HG02938 (cell line): ENCODE measurements at regions not wholly inside any gene's neighbourhood (a gene's known extent, or its start where the extent isn't known, plus 50 kb on each side); places are given as distances from the start of the nearest gene placed in this dataset.
"Not testable (repeated sequence)": the region's sequence is repeated elsewhere in the genome, so short reads cannot be mapped to it uniquely, and the experiment has no call there.

Source experiments
- ATAC-seq: cut with Tn5 transposase; IDR thresholded peaks from one replicate; pipeline ENCODE4 v1.9.1; 2021; ENCODE audit warnings: mild to moderate bottlenecking, moderate library complexity; ENCODE audit not compliant: unreplicated experiment

DNA sequence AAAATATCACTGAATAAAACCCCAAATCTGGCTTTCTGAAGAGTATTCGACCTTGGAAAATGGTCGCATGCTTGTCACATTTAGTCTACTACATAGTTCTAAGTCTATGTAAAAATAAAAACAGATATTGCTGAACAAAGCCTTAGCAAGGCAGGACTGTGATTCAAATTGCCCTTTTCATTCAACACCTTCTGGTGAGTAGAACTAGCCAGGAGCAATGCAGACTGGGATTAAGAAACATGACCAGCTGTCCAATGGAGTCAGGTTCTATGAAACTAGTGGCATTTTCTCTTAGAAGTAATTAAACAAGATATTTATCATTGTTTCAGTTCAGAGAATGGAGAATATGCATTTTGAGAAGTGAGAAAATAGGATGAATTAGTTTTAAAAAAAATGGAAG lies 1260.5 kb upstream of the ACVR2A start:
- no peak for ATAC-seq

DNA sequence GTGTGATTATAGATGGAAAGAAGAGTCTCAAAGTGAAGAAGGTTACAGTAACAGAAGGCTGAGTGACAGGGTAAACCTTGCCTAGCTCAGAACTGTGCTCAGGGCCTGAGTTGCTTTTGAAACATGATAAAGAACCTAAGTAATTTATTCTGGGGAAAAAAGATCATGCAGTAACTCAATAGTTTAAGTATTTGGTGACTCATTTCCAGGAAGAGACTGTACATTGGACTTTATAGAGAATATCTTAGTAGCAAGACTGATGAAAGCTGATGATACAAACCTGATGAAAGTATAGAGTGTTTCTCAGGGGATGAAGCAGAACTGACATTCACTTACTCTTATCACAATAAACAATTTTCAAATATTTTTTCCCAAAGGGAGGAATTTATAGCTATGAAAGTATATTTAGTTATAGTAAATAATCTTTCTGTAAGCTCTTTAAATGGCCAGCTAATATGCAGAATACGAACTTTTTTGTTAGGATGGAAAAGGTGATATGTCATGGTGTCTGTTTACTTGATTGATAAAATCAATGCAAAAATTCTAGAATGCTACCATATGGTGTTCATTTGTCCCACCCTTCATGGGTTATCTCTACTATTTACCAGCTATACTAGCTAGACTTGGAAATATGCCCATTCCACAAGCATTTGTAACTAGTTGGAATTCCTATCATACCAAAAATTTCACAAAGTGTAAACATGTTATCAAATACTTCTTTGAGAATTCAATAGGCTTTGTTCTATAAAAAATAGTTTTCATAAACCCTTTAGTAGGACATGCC lies 1265.5 kb upstream of the ACVR2A start:
- ATAC-seq = no peak

DNA sequence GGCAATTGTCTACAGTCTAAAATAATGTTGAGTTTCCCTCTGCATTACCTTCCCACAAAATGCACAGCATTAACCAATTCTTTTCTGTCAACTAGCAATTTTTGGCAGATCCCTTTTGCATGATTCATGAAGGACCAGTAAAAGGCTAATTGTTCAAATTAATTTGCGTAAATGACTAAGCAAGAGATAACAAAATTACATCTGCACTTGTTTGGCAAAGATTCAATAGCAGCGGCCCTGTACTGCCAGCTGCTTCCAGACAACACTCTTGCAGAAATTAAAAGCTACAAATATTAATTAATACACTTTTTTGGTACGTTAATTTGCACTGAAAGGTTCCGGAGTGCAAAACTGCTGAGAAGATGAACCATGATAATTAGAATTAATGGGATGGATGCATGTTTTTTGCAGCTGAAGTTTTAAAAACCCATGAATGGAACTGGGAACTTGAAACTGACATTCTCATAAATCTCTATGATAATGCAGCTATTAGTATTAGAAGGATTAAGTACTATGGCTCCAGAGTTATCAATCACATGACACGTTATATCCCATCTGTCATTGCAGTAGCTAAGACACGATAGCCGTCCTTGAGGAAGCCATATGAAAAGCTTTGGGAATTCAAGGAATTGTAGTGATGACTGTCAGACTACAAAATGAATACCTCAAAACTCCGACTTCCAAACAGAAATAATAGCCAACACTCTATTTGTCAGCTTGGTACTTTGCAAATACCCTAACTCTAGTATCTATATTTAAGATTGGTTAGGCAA lies 1268.3 kb upstream of the ACVR2A start:
- no peak for ATAC-seq

DNA sequence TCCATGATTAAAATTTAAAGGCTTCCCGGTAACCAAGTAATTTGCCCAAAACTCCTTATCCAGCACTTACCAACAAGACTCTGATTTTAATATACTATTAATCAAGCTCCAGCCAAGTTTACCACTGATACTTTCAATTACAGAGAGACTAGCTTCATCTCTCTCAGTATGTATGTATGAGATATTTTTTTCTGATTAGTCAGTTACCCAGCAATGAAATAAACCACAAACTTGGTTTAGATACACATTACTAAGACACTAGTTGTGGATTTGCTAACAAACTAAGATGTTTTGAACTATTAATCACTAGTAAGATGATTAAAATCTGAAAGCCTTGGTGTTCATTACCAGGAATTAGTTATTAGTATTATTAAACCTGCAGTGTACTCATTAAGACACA lies 1272.2 kb upstream of the ACVR2A start:
- no peak for ATAC-seq

DNA sequence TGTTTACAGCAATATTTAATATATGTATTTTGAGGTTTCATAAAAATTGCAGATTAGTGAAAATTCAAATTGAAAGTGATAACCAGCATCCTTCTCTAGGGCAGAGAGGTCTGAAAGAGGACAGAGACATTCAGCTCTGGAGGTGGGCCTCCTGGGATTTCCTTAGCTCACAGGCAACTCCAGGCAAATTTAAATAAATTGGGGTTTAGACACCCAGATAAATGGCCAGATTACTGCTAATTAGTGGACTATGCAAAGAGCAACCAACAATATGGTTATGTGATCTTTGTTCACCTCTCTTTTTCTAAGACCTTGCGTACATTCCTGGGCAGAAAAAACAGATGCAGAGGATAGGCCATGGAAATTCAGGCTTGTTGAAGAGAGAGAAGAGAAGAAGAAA lies 1282.8 kb upstream of the ACVR2A start:
- ATAC-seq = no peak

DNA sequence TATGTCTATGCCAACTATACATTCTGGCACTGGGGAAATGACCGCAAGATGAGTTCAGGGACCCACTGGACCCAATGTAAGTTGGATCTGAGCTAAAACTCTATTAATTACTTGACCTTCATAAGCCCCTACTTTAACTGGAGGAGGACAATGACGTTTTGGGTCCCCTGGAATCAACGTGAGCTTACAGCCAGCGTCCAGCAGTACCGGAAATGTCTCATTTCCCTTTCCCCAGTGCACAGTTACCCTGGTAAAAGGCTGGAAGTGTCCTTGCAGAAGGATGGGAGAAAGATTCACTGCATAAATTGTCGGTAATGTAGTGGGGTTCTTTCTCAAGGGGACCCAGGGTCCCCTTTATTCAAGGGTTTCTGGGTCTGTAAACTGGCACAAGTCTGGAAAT lies 1297.6 kb upstream of the ACVR2A start:
- no peak for ATAC-seq

DNA sequence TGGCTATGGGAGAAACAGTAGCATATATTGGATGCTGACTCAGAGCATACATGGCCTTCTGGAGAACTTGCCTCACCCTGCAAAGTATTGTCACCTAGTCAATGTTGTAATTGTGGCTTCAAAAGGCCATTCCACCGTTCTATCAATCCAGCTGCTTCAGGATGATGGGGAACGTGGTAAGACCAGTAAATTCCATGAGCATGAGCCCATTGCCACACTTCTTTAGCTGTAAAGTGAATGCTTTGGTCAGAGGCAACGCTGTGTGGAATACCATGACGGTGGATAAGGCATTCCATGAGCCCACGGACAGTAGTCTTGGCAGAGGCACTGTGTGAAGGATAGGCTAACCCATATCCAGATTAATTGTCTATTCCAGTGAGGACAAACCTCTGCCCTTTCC lies 1300.1 kb upstream of the ACVR2A start:
- ATAC-seq = no peak

DNA sequence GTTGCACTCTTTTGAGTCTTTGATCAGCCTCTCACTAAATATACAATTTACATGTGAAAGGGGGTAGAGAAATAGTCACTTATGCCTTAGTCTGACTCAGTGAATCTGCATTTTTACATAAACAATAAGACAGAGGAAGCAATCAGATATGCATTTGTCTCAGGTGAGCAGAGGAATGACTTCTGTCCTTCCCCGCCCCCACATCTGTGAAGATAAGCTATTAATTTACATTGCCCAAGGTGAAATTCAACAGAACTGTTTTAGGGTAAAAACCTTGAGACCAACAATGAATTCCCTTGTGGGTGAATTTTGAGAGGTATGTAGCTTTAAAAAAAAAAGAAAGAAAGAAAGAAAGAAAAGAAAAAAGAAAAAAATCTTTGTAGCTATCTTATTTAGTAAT lies 1302.9 kb upstream of the ACVR2A start:
- ATAC-seq = no peak

DNA sequence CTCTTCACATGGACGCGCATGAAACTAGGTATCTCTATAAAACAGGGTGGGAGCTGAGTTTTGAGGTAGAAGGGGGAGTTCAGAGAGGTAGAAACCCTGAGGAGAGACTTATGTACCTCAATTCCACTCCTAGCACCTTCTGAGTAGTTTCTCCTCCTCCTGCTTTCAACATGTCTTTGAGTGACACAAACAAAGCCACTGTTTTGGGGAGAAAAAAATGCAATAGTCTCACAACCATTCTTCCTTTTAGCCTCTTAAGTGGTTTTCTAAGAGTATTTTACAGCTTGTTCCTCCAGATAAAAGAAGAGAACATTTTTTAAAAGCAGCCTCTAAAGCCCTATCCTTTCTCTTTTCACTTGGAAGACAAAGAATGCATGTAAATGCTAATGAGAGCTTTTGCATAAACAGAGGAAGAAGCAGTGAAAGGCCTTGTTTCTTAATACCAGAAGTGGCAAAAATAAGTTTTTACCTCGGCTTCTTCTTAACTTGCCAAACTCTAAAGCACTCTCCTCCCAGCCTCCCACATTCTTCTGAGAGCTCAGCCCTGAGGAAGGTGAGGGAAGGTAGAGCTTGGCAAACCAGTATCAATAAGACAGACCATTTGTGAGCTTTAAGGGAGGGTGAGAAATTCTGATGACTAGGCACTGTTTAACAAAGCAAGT lies 1304.4 kb upstream of the ACVR2A start:
- no peak for ATAC-seq

DNA sequence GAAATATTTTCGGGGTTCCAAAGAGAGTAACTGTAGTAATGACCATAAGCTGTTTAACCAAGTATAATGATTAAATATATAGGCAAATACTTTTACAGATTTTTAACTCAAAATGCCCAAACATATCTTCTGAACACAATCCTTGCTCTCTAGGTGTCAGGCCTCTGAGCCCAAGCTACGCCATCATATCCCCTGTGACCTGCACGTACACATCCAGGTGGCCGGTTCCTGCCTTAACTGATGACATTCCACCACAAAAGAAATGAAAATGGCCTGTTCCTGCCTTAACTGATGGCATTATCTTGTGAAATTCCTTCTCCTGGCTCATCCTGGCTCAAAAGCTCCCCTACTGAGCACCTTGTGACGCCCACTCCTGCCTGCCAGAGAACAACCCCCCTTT lies 1305.1 kb upstream of the ACVR2A start:
- ATAC-seq = not testable (repeated sequence)

DNA sequence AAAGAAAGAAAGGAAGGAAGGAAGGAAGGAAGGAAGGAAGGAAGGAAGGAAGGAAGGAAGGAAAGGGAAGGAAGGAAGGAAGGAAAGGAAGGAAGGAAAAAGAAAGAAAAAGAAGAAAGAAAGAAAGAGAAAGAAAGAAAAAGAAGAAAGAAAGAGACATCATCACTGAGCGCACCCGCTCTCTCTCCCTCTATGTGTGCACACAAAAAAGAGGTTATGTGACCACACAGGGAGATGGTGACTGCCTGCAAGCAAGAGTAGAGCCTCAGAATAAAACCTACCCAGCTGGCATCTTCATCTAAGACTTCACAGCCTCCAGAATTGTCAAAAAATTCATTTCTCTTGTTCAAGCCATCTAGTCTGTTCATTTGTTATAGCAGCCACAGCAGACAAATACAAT lies 1307.4 kb upstream of the ACVR2A start:
- no peak for ATAC-seq

DNA sequence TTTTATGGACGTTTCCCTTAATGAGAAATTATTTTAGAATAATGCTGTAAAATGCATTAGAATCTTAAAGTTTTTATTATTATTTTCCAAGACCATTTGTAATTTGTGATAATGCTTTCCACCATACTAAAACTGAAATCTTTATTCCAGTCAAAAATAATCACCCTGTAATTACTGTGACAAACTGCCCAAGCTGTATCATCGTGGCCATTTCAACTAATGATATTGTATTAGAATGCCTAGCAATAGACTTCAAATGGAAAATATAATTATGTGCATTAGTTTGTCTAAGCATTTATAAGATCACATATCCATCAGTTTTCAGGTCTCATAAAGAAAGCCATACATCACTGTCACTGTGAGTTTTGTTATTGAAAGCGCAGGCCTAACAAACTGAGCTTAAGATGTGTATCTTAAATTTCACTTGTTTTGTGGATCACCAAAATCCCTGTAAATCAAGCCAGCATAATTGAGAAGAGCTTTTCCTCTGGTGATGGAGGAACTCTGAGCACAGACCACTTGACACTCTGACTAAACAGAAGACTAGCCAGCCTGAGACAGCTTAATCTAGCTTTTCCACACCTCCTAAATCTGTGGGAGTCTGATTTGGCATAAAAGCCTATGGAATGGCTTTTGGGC lies 1312.2 kb upstream of the ACVR2A start:
- no peak for ATAC-seq

DNA sequence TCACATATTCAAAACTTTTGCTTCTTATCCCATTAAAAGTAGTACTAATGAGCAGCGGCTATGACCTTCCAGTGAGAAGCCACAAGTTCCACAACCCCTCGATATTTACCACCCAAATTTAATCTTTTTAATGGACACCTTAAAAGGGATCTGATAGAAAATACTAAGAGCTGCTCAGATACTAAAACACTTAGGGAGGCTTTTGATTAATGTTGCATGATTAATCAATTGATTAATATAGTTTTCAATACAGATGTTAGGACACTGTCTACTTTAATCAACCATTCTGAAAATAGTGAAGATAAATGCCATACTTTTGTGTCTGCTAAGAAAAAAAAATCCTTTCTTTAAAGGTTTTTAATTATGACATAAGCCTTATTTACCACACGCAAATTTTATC lies 1312.8 kb upstream of the ACVR2A start:
- ATAC-seq = no peak

DNA sequence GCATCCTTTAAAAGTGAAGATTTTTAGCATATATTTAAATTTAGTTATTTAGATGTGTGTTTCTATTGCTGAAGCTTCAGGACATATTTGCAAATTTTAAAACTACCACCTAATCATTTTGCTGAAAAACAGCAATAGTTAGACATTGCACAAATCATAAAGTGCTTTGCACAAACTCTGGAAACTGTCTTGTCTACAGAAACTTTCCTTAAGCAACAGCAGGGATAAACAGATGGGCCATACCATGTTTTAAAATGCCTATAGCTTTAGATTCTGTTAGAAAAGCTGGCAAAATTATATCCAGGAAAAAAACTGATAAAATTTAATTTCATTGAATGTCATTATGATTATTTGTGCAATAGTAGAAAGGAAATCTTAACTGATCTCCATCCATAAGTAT lies 1313.9 kb upstream of the ACVR2A start:
- no peak for ATAC-seq

DNA sequence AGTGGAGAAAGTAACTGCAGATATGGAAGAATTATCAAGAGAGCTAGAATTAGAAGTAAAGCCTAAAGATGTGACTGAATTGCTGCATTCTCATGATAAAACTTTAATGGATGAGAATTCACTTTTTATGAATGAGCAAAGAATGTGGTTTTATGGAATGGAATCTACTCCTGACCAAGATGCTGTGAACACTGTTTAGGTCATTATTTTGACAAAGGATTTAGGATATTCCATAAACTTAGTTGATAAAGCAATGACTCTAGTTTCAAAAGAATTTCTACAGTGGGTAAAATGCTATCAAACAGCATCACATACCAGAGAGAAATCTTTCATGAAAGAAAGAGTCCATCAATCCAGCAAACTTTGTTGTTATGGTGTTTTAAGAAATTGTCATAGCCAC lies 1317.7 kb upstream of the ACVR2A start:
- ATAC-seq = no peak

DNA sequence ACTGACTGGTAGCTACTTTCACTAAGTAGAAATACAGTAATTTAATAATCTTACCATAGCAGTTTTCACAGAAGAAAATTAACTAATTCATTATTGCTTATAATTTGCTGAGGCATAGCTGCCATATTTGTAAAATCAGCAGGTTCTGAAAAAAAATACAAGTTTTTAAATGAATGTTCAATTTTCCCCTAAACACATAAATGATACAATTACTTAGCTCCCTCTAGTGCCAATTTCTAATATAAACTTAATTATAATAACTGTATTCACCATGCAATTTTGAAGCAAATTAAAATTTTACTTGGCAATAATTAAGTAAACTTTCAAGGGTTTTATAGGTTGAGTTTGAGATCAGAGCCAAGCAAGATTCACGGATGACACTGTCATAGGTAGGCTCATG lies 1321.6 kb upstream of the ACVR2A start:
- ATAC-seq = no peak

DNA sequence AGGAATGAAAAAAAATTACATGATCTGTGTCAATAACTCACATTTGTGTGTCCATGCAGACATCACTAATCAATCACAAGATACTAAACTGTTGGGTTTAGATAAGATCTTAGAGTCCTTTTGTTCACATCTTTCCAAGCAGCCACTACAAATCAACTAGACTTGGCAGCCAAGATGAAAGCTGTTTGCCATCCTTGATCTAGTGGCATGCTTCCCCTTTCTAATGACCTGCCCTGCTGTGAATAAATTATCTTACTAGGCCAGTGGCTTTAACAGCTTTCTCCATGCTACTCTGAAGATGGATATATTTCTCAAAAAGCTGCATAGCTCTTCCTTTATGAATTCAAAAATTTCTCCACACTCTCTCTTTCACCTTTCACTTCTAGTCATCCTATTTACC lies 1338.0 kb upstream of the ACVR2A start:
- ATAC-seq = no peak

DNA sequence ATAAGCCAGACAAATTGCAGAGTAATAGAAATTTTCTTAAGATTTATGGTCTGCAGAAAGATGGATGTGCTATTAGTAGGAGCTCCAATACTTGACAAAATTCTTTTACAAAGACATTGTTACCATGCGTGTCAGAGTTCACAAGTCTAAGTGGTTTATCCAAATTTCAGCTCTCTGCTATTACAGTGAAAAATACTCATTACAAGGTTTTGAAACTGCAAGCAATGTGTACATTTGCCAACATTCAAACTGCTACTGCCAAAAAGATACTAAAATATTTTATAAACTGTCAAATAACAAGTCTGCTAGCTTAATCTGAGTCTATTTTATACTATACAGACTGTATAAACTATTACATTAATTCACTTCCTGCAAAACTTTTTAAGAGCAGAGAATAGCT lies 1341.5 kb upstream of the ACVR2A start:
- ATAC-seq = no peak

DNA sequence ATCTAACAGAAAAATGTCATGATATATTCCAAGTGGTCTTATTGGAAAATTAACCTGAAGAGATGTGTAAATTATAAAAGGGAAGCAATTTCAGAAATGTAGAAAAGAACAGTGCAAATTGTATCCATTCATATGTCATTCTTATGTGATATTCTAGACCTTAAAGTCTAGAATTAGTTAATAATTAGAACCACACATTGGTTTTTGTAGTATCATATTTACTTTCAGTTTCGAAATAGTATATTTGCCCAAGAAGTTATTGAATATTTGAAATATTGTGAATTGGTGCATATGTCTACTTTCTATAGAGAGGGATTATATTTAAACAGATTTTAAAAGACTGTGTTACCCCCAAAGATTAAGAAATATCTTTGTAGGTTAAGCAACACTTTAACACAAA lies 1348.6 kb upstream of the ACVR2A start:
- ATAC-seq = no peak

DNA sequence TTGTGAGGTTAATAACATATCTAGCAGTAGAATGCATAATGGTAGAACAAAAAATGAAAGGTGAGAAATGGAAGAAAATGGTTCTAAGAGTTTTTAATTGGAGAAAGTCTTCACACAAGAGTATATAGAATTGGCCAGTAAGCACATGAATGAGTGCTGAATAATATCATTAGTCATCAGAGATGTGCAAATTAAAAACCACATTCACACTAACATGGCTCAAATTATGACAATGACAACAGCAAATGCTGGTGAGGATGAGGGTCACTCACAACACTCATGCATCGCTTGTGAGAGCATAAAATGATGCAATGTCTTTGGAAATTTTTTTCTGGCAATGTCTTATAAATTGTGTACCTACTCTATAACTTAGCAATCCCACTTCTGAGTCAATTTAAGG lies 1355.4 kb upstream of the ACVR2A start:
- ATAC-seq = no peak

DNA sequence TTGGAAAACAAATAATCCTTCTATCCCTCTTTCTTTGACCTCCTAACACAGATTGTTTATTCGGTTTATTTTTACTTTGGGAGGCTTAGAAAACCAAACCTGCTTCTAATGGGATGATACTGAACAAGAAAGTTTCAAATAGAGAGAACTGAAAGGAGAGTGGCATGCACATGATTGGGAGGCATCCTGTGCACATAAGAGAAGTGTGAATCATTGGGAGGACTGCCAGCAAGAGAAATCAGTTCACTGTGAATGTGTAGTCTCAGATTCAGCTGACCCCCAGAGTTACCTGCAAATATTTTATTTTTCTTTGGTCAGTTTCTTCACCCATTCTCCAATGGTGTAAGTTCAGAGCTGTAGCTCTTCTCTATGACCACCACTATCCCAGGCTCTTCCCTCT lies 1363.2 kb upstream of the ACVR2A start:
- ATAC-seq = no peak

DNA sequence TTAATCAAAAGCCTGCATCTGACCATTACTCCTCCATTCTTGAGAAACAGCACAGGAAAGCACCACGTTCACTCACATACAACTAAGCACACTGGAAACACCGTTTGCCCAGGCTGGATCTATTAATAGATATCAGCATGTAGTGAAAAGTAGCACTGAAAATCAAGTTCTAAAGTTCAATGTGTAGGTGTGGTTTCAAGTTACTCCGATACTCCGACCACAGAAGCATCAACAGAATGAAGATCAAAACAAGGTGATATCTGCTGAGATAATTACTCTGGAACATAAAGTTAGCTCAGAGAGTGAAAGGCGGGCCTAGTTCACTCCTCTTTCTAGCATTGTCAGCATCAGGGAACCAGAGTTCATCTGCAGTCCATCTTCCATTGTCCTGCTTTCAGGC lies 1367.4 kb upstream of the ACVR2A start:
- ATAC-seq = no peak
